GM19043 (cell line): ENCODE measurements at regions not wholly inside any gene's neighbourhood (a gene's known extent, or its start where the extent isn't known, plus 50 kb on each side); places are given as distances from the start of the nearest gene placed in this dataset.
A peak's percentile ranks its signal among the peaks of the same experiment; 100 is the strongest.

ENCODE experiments used
- ATAC-seq: cut with Tn5 transposase; IDR thresholded peaks from one replicate; pipeline ENCODE4 v1.9.1; 2021; ENCODE audit warnings: low read depth; ENCODE audit not compliant: unreplicated experiment

GRCh38 chr3:150306083-150306482 is 102.0 kb upstream of the TSC22D2 start:
- no peak for ATAC-seq

- ATAC-seq = peak; percentile 75
These were observed 104.3 kb upstream of the TSC22D2 start for GRCh38 chr3:150303768-150304167.

- no peak for ATAC-seq
These were observed 105.9 kb upstream of the TSC22D2 start for GRCh38 chr3:150302246-150302645.

- ATAC-seq = no peak
These were observed 107.1 kb upstream of the TSC22D2 start for GRCh38 chr3:150300852-150301517.

GRCh38 chr3:150300388-150300787 is 107.7 kb upstream of the TSC22D2 start:
- ATAC-seq = no peak

GRCh38 chr3:150299201-150299600 is 108.9 kb upstream of the TSC22D2 start:
- no peak for ATAC-seq

GRCh38 chr3:150296966-150297365 is 111.1 kb upstream of the TSC22D2 start:
- ATAC-seq = no peak

- ATAC-seq = no peak
These were observed 111.9 kb upstream of the TSC22D2 start for GRCh38 chr3:150296123-150296735.

GRCh38 chr3:150293401-150294001 is 114.6 kb upstream of the TSC22D2 start:
- no peak for ATAC-seq

- no peak for ATAC-seq
These were observed 115.2 kb upstream of the TSC22D2 start for GRCh38 chr3:150292891-150293290.

- no peak for ATAC-seq
These were observed 116.6 kb upstream of the TSC22D2 start for GRCh38 chr3:150291515-150291914.

GRCh38 chr3:150286390-150287147 is 121.5 kb upstream of the TSC22D2 start:
- ATAC-seq = peak; percentile 75

- no peak for ATAC-seq
These were observed 122.5 kb upstream of the TSC22D2 start for GRCh38 chr3:150285601-150286000.

GRCh38 chr3:150278843-150279381 is 129.2 kb upstream of the TSC22D2 start:
- no peak for ATAC-seq

GRCh38 chr3:150278195-150278594 is 129.9 kb upstream of the TSC22D2 start:
- ATAC-seq = no peak

GRCh38 chr3:150277444-150277843 is 130.7 kb upstream of the TSC22D2 start:
- ATAC-seq = no peak

GRCh38 chr3:150275941-150276340 is 132.2 kb upstream of the TSC22D2 start:
- no peak for ATAC-seq

- ATAC-seq = no peak
These were observed 133.7 kb upstream of the TSC22D2 start for GRCh38 chr3:150274372-150274771.

GRCh38 chr3:150273396-150273795 is 134.7 kb upstream of the TSC22D2 start:
- ATAC-seq = no peak

- ATAC-seq = no peak
These were observed 136.5 kb upstream of the TSC22D2 start for GRCh38 chr3:150271591-150271960.
